ENCODE measurements at regions not wholly inside any gene's neighbourhood (a gene's known extent, or its start where the extent isn't known, plus 50 kb on each side); places are given as distances from the start of the nearest gene placed in this dataset.

GRCh38 chr14:42606839-42607238, 1000.2 kb downstream of the LRFN5 start:
- 85 to 93% (median 89%) methylated on average over 3 of the region's 3 CpGs for WGBS, 5 donors
- Histone ChIP-seq H3K27ac (no peak overlapping the region), H3K36me3 (no peaks in the 10 kb centered on the region), H3K9me3 (peaks cover 0 to 4% (median 0%) of the 10 kb centered on the region in 8 donors), H3K4me3 (no peak overlapping the region), H3K27me3 (replicated peaks in 1 of 7) (no peaks in the 10 kb centered on the region), H3K4me1 (no peaks in the 10 kb centered on the region)
- no peak for DNase-seq
- TF ChIP-seq POLR2AphosphoS5 (IDR thresholded peaks at IDR 0.05) (no peak), POLR2A (IDR thresholded peaks at IDR 0.05) (no peak), CTCF (IDR thresholded peaks at IDR 0.05 in 8 of 11, conservative IDR thresholded peaks at IDR 0.05 in 3 of 11) (no peak)
- intact Hi-C loops (cut with DNase I; ENCODE audit: low total_unique reads): no loop called here

GRCh38 chr14:42602336-42602845, 995.7 kb downstream of the LRFN5 start:
- Histone ChIP-seq H3K4me1 (no peaks in the 10 kb centered on the region), H3K9me3 (peaks cover 0 to 10% (median 0%) of the 10 kb centered on the region in 8 donors), H3K4me3 (no peak overlapping the region), H3K27ac (no peak overlapping the region), H3K36me3 (no peaks in the 10 kb centered on the region), H3K27me3 (replicated peaks in 1 of 7) (no peaks in the 10 kb centered on the region)
- DNase-seq: no peak
- intact Hi-C loops (cut with DNase I; ENCODE audit: low total_unique reads): no loop called here
- 75 to 93% (median 82%) methylated on average over 1 of the region's 1 CpG for WGBS, 5 donors
- no peak for TF ChIP-seq CTCF (IDR thresholded peaks at IDR 0.05 in 8 of 11, conservative IDR thresholded peaks at IDR 0.05 in 3 of 11)
- no peak for TF ChIP-seq POLR2A (IDR thresholded peaks at IDR 0.05)
- no peak for TF ChIP-seq POLR2AphosphoS5 (IDR thresholded peaks at IDR 0.05)

- 82 to 95% (median 86%) methylated on average over 2 of the region's 2 CpGs for WGBS, 5 donors
- Histone ChIP-seq H3K4me1 (no peaks in the 10 kb centered on the region), H3K27me3 (replicated peaks in 1 of 7) (no peaks in the 10 kb centered on the region), H3K27ac (no peak overlapping the region), H3K4me3 (no peak overlapping the region), H3K9me3 (peaks cover 2 to 60% (median 53%) of the 10 kb centered on the region in 8 donors), H3K36me3 (no peaks in the 10 kb centered on the region)
- TF ChIP-seq POLR2A (IDR thresholded peaks at IDR 0.05): no peak
- no peak for TF ChIP-seq CTCF (IDR thresholded peaks at IDR 0.05 in 8 of 11, conservative IDR thresholded peaks at IDR 0.05 in 3 of 11)
- no peak for TF ChIP-seq POLR2AphosphoS5 (IDR thresholded peaks at IDR 0.05)
- DNase-seq: no peak
- intact Hi-C loops (cut with DNase I; ENCODE audit: low total_unique reads): no loop called here
Measured at GRCh38 chr14:42572032-42572431, 965.4 kb downstream of the LRFN5 start.

- DNase-seq: no peak
- intact Hi-C loops (cut with DNase I; ENCODE audit: low total_unique reads): no loop called here
Measured at GRCh38 chr14:42569227-42569626, 962.6 kb downstream of the LRFN5 start.

More at GRCh38 chr14:42569227-42569626, 962.6 kb downstream of the LRFN5 start:
- Histone ChIP-seq H3K27ac (no peak overlapping the region), H3K9me3 (peaks cover 0 to 32% (median 29%) of the 10 kb centered on the region in 8 donors), H3K27me3 (replicated peaks in 1 of 7) (no peaks in the 10 kb centered on the region), H3K36me3 (no peaks in the 10 kb centered on the region), H3K4me3 (no peak overlapping the region), H3K4me1 (no peaks in the 10 kb centered on the region)
- no peak for TF ChIP-seq POLR2AphosphoS5 (IDR thresholded peaks at IDR 0.05)
- TF ChIP-seq CTCF (IDR thresholded peaks at IDR 0.05 in 8 of 11, conservative IDR thresholded peaks at IDR 0.05 in 3 of 11): no peak
- no peak for TF ChIP-seq POLR2A (IDR thresholded peaks at IDR 0.05)
- 61 to 75% (median 66%) methylated on average over 3 of the region's 3 CpGs for WGBS, 5 donors

Data from spleen (tissue), 11 donors.